RPMI8226 (cell line): ENCODE measurements at regions not wholly inside any gene's neighbourhood (a gene's known extent, or its start where the extent isn't known, plus 50 kb on each side); places are given as distances from the start of the nearest gene placed in this dataset.
"Not testable (repeated sequence)": the region's sequence is repeated elsewhere in the genome, so short reads cannot be mapped to it uniquely, and the experiment has no call there.

Source experiments
- DNase-seq: peaks from one replicate; pipeline ENCODE4 v3.0.0-alpha.2; 2015

GRCh38 chr2:144770616-144771230 is 250.8 kb upstream of the ZEB2 start:
- DNase-seq: no peak

DNA sequence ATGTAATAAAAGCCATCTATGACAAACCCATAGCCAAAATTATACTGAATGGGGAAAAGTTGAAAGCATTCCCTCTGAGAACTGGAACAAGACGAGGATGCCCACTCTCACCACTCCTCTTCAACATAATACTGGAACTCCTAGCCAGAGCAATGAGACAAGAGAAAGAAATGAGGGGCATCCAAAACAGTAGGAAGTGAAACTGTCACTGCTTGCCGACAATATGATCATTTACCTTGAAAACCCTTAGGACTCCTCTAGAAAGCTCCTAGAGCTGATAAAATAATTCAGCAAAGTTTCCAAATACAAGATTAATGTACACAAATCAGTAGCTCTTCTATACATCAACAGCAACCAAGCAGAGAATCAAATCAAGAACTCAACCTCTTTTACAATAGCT is 241.0 kb upstream of the ZEB2 start:
- not testable (repeated sequence) for DNase-seq

DNA sequence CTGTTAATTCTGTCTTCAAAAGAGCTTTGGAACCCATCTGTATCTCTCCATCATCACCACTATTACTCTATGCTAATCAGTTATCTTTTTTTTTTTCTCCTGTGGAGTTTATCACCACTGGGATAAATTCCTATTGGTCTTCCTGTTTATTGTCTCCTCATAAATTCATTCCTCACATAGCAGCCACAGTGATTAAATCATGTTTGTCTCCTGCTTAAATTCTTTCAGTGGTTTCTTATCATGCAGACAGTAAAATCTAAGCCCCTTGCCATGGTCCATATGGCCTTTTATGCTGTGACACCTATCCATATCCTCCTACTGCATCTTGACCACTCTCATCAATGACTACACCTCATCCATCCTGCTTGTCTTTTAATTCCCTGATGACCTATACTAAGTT is 239.8 kb upstream of the ZEB2 start:
- no peak for DNase-seq

DNA sequence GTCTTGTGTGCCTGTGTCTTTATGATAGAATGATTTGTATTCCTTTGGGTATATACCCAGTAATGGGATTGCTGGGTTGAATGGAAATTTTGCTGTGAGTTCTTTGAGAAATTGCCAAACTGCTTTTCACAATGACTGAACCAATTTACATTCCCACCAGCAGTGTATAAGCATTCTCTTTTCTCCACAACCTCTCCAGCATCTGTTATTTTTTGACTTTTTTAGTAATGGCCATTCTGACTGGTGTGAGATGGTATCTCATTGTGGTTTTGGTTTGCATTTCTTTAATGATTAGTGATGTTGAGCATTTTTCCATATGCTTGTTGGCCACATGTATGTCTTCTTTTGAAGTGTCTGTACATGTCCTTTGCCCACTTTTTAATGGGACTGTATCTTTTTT is 238.3 kb upstream of the ZEB2 start:
- DNase-seq: not testable (repeated sequence)

- no peak for DNase-seq
Observed at GRCh38 chr2:144753416-144753815, 233.5 kb upstream of the ZEB2 start.

- no peak for DNase-seq
Observed at GRCh38 chr2:144751142-144751905, 231.4 kb upstream of the ZEB2 start.

GRCh38 chr2:144749188-144749587 is 229.3 kb upstream of the ZEB2 start:
- no peak for DNase-seq

DNA sequence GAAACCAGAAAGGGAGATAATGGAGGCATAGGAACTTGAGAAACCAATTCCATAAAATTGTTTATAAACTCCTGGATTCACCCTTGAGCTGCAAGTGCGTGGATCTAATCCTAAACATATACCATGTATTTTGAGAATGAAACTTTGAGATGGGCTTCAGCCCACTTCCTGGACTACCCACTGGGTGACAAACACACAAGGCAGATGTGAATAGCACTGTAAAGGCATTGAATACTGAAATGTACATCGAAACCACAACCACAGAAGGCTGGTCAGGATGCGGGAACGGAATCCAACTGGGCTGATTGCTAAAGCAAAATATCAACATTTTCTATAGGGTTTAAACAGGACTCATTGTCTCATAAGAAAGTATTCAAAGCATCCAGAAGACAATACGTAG is 228.5 kb upstream of the ZEB2 start:
- DNase-seq: no peak

- no peak for DNase-seq
Observed at GRCh38 chr2:144747571-144747970, 227.7 kb upstream of the ZEB2 start.

GRCh38 chr2:144745424-144745823 is 225.5 kb upstream of the ZEB2 start:
- DNase-seq: no peak

DNA sequence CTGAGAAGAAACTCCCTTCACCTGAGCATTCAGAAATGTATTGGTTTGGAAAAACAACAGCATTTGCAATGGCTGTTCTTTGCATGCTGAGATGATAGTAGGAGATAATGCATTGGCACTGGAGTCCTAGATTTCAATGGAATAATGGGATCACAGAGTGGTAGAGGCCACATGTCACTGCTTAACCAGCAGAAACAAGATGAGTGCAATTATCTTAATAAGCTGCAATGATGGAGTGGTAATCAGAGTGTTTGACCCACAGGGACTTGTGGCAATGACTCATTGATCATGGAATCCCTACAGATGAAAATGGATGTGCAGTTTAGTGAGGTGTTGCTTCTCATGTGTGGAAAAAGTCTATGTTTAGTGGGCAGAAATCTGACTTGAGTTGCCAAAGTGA is 218.8 kb upstream of the ZEB2 start:
- no peak for DNase-seq

- DNase-seq: no peak
Observed at GRCh38 chr2:144730711-144731110, 210.8 kb upstream of the ZEB2 start.

DNA sequence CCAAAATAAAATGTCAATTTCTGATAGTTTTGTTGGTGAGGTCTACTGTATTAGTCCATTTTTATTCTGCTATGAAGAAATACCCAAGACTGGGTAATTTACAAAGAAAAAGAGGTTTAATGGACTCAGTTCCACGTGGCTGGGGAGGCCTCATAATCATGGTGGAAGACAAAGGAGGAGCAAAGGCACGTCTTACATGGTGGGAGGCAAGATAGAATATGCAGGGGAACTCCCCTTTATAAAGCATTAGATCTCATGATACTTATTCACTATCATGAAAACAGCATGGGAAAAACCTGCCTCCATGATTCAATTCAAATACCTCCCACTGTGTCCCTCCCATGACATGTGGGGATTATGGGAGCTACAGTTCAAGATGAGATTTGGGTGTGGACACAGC is 204.5 kb upstream of the ZEB2 start:
- DNase-seq: not testable (repeated sequence)

- no peak for DNase-seq
Observed at GRCh38 chr2:144718376-144718775, 198.5 kb upstream of the ZEB2 start.

DNA sequence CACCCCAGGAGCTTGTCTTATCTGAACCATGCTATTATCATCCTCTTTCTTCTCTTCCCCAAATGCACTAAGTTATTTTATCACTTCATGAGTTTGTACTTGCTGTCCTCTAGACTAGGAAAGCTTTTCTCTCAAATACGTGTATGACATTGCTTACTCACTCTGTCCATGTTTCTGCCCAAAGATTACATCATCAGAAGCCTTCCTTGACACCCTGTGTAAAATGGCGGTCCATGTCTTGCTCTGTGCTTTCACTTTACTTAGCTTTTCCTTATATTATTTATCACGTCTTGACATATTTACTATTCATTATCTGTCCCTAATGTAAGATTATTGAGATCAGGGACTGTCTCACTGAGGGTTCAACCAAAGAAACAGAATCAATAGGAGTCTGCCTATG is 196.1 kb upstream of the ZEB2 start:
- no peak for DNase-seq

DNA sequence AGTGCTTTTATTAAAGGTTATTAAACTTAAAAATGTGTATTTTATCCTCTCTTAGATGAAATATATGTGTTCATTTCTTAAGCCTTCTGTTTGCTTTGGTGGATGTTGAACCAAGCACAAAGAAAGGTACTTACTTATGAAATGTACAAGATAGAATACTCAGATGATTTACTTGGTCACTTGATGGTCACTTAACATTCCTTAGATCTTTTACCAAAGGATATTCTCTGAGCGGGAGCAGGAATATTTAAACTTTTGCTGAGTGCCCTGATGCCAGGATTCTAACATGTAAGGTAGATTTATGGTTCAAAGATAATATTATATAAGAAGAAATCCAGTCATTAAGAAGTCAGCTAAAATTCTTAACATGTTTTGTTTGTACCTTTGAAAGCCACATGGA is 193.5 kb upstream of the ZEB2 start:
- no peak for DNase-seq

GRCh38 chr2:144712550-144712940 is 192.6 kb upstream of the ZEB2 start:
- DNase-seq: no peak

DNA sequence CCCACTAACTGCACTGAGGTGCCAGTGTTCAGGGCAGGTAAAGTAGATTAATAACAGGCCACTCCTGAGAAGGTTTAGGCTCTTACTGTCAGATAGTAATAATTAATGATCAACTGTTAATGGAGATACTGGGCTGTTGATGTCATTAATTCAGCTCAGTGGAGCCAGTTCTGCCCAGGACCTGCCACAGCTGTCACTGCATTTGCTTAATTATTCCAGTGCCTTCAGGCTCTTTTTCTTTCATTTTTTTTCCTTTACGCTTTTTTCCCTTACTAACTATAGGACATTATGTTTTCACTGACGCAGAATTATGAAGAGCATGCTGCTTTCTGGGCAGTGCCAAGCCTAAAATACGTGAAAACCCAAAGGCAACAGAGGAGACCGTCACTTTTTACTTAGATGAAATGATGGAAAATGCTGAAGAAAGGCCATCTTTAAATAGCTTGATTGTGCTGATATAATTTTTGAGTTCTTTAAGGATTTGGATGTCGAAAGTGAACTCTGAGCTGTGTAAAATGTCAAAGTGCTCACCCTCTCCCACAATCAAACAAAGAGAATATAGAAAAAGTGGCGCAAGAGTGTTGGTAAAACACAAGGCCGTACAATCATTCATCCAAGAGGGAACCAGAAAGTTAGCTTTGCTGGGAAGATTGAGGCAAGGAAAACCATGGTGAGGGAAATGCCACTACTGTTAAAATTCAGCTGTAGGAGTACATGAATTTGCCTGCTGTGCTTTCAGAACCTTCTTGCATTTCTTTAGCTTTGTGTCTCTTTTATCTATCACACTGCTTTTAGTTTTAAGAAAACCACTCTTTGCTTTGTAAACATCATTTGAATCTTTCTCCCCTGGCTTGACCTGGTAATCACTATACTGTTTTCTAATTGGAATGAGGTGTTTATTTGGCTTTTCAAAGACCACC is 192.0 kb upstream of the ZEB2 start:
- DNase-seq: no peak

- DNase-seq: no peak
Observed at GRCh38 chr2:144711084-144711483, 191.2 kb upstream of the ZEB2 start.

DNA sequence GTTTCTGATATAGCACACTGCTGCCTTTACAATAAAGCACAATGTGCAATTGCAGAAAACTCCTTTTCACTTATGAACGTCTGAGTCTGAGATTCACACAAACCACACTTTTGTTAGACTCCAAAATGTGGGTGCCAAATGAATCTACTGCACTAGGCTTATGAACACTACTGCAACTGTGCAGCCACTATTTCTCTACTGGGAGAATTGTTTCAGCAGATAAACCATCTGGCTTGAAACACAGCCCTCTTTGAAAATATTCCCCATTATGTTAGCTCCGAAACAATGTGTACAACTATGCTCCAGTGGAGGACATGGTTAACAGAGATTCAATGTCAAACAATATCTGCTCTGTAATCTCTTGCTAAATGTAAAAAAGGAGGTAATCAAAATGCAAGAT is 188.7 kb upstream of the ZEB2 start:
- no peak for DNase-seq

DNA sequence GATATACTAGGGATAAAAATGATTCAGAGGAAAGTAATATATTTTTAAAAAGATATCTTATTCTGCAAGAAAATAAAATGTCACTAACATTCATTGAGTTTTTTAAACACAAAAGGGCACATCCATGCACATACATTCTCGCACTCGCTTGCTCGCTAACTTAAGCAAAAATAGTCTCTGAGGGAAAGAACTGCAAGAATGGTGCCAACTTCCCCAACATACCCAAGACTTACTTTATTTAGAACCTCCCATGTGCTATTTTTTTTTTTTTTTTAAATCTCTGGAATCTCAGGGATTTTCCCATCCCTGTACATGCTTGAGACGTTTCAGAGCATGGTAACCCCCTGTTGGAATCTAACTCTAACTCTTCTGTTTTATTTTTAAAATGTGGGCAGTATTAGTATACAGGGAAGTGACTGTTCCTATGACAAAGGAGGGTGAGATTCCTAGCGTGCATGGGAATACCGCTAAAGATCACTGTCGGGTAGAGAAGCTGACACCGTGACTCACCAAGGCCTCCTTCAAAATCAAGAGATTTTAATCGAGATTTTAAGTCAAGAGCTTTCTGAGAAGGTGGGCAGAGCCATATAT is 187.9 kb upstream of the ZEB2 start:
- no peak for DNase-seq

DNA sequence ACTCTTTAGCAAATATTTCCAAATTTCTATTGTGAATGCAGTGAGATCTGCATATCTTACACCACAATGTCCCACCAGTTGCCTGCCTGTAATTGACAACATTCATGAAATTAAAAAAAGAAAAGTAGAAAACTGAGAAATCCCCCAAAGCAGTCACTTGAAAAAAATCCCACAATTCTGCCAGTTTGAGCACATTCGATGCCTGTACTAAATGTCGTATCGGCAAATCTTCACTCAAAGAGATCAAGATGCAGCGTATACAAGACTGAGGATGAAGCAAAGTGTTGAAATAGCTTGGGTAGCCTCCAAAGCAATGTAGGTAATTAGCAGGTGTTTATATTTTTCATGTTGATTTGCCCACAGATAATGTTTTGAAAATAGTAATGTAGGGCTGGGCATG is 186.7 kb upstream of the ZEB2 start:
- no peak for DNase-seq
